HepG2 (cell line): ENCODE measurements at regions not wholly inside any gene's neighbourhood (a gene's known extent, or its start where the extent isn't known, plus 50 kb on each side); places are given as distances from the start of the nearest gene placed in this dataset.

ENCODE experiments used
- ARHGAP35 ChIP-seq: sonication (generic); formaldehyde crosslinking; IDR thresholded peaks from 2 replicates; pipeline ENCODE4 v1.9.0; 2022; ENCODE audit warnings: mild to moderate bottlenecking, inconsistent platforms, moderate library complexity, missing genetic modification reagents, borderline replicate concordance
- BRCA1 ChIP-seq: sonication (generic); formaldehyde crosslinking; IDR thresholded peaks from 2 replicates; pipeline ENCODE4 v1.4.0; 2020; ENCODE audit warnings: missing genetic modification reagents
- ETV5 ChIP-seq: IDR thresholded peaks from 2 replicates; pipeline ENCODE4 v1.6.1; 2018; ENCODE audit warnings: missing biosample characterization, missing genetic modification reagents, inconsistent platforms, borderline replicate concordance
- FLYWCH1 ChIP-seq: sonication (generic); formaldehyde crosslinking; IDR thresholded peaks from 2 replicates; pipeline ENCODE4 v1.8.1; 2023; ENCODE audit warnings: mild to moderate bottlenecking, missing genetic modification reagents
- FOXC1 ChIP-seq: sonication (generic); formaldehyde crosslinking; IDR thresholded peaks from 2 replicates; pipeline ENCODE4 v1.8.0; 2022; ENCODE audit warnings: mild to moderate bottlenecking, missing genetic modification reagents, borderline replicate concordance
- GATA4 ChIP-seq: sonication (generic); IDR thresholded peaks from 2 replicates; pipeline ENCODE4 v1.6.1; 2016; ENCODE audit warnings: antibody characterized with exemption, low read depth, borderline replicate concordance
- HNF1A ChIP-seq, 2 experiments: sonication (generic) in 1 of 2; formaldehyde crosslinking in 1 of 2; IDR thresholded peaks; 2 replicates each; pipeline versions ENCODE4 v1.4.0 to v1.6.1; 2016 to 2020; ENCODE audit warnings: borderline replicate concordance in 1 of 2, low read depth in 1 of 2, mild to moderate bottlenecking in 1 of 2, missing genetic modification reagents in 1 of 2
- HNRNPLL ChIP-seq: fragments of 200-400 bp; formaldehyde crosslinking; IDR thresholded peaks from 2 replicates; pipeline ENCODE4 v1.6.1; 2017; ENCODE audit warnings: mild to moderate bottlenecking, low read depth, low read length; ENCODE audit not compliant: poor library complexity, severe bottlenecking
- HNRNPUL1 ChIP-seq: fragments of 200-400 bp; formaldehyde crosslinking; IDR thresholded peaks from 2 replicates; pipeline ENCODE4 v1.6.1; 2017; ENCODE audit warnings: low read depth, mild to moderate bottlenecking, low read length, moderate library complexity
- KAT8 ChIP-seq: IDR thresholded peaks from 2 replicates; pipeline ENCODE4 v1.6.1; 2016; ENCODE audit warnings: missing genetic modification reagents, missing compliant biosample characterization
- KLF12 ChIP-seq: sonication (generic); formaldehyde crosslinking; IDR thresholded peaks from 2 replicates; pipeline ENCODE4 v1.4.0; 2020; ENCODE audit warnings: missing genetic modification reagents, borderline replicate concordance
- MZF1 ChIP-seq: sonication (generic); formaldehyde crosslinking; IDR thresholded peaks from 2 replicates; pipeline ENCODE4 v1.8.1; 2023; ENCODE audit warnings: mild to moderate bottlenecking, missing genetic modification reagents, borderline replicate concordance
- PITX1 ChIP-seq: sonication (generic); formaldehyde crosslinking; IDR thresholded peaks from 2 replicates; pipeline ENCODE4 v1.5.1; 2020; ENCODE audit warnings: mild to moderate bottlenecking, missing genetic modification reagents
- SKIL ChIP-seq: sonication (generic); formaldehyde crosslinking; IDR thresholded peaks from 2 replicates; pipeline ENCODE4 v1.8.0; 2022; ENCODE audit warnings: missing genetic modification reagents, mild to moderate bottlenecking, moderate library complexity, borderline replicate concordance
- SMYD3 ChIP-seq: sonication (generic); formaldehyde crosslinking; IDR thresholded peaks from 2 replicates; pipeline ENCODE4 v1.8.1; 2023; ENCODE audit warnings: mild to moderate bottlenecking, missing genetic modification reagents
- SRSF4 ChIP-seq: fragments of 200-400 bp; formaldehyde crosslinking; IDR thresholded peaks from one replicate; pipeline ENCODE4 v1.6.1; 2018; ENCODE audit warnings: mild to moderate bottlenecking, low read depth, low read length, moderate library complexity; ENCODE audit not compliant: poor library complexity, severe bottlenecking
- ZBTB1 ChIP-seq: sonication (generic); formaldehyde crosslinking; IDR thresholded peaks from 2 replicates; pipeline ENCODE4 v1.4.0; 2020; ENCODE audit warnings: missing genetic modification reagents, borderline replicate concordance
- ZNF253 ChIP-seq: sonication (generic); formaldehyde crosslinking; IDR thresholded peaks from 2 replicates; pipeline ENCODE4 v1.8.0; 2022; ENCODE audit warnings: mild to moderate bottlenecking, missing genetic modification reagents, borderline replicate concordance
- ZNF362 ChIP-seq: sonication (generic); formaldehyde crosslinking; IDR thresholded peaks from 2 replicates; pipeline ENCODE4 v1.4.0; 2020; ENCODE audit warnings: missing genetic modification reagents, mild to moderate bottlenecking, borderline replicate concordance
- ZNF580 ChIP-seq: IDR thresholded peaks from 2 replicates; pipeline ENCODE4 v1.6.1; 2016; ENCODE audit warnings: low read depth, borderline replicate concordance
- ZNF615 ChIP-seq: sonication (generic); formaldehyde crosslinking; IDR thresholded peaks from 2 replicates; pipeline ENCODE4 v1.5.0; 2020; ENCODE audit warnings: mild to moderate bottlenecking, missing genetic modification reagents, borderline replicate concordance
- ZNF766 ChIP-seq: sonication (generic); formaldehyde crosslinking; IDR thresholded peaks from 2 replicates; pipeline ENCODE4 v1.5.0; 2020; ENCODE audit warnings: missing genetic modification reagents, borderline replicate concordance
- ZNF772 ChIP-seq: sonication (generic); formaldehyde crosslinking; IDR thresholded peaks from 2 replicates; pipeline ENCODE4 v1.5.0; 2020; ENCODE audit warnings: mild to moderate bottlenecking, missing genetic modification reagents

GRCh38 chr18:39701839-39702238, 2136.2 kb upstream of the CELF4 start (continued):
- TF ChIP-seq SKIL (CRISPR knock-in tag) (no peak), ZBTB1 (no peak), ZNF772 (CRISPR knock-in tag) (no peak), HNF1A (IDR thresholded peaks at IDR 0.05; ENCODE audit: low read depth) (peak; percentile 97), HNF1A (CRISPR knock-in tag; IDR thresholded peaks at IDR 0.05; ENCODE audit: borderline replicate concordance) (peak; percentile 97), ETV5 (CRISPR knock-in tag) (peak; percentile 67; the same call in 1 of the 2 replicates), BRCA1 (CRISPR knock-in tag) (no peak), ZNF580 (CRISPR knock-in tag) (no peak), HNRNPLL (no peak), ZNF253 (CRISPR knock-in tag) (no peak), KLF12 (CRISPR knock-in tag) (no peak), MZF1 (no peak), FOXC1 (no peak), ZNF766 (CRISPR knock-in tag) (no peak), PITX1 (CRISPR knock-in tag) (no peak), ZNF615 (CRISPR knock-in tag) (no peak), HNRNPUL1 (peak; percentile 73; the same call in 1 of the 2 replicates), SRSF4 (no peak), ZNF362 (CRISPR knock-in tag) (peak; percentile 21; the same call in 1 of the 2 replicates), SMYD3 (no peak), GATA4 (no peak), FLYWCH1 (CRISPR knock-in tag) (no peak), KAT8 (CRISPR knock-in tag) (peak; percentile 43; the same call in 1 of the 2 replicates), ARHGAP35 (CRISPR knock-in tag) (no peak)
